Stimulated activated CD4-positive, alpha-beta T cell treated with anti-CD3 and anti-CD28 coated beads, Interleukin-4, amount 100 ng/mL, for 48 hours (primary cell): ENCODE measurements at regions not wholly inside any gene's neighbourhood (a gene's known extent, or its start where the extent isn't known, plus 50 kb on each side); places are given as distances from the start of the nearest gene placed in this dataset.
A peak's percentile ranks its signal among the peaks of the same experiment; 100 is the strongest.
"Not testable (repeated sequence)": the region's sequence is repeated elsewhere in the genome, so short reads cannot be mapped to it uniquely, and the experiment has no call there.

Source experiments
- DNase-seq, 2 donors: peaks; one replicate each; pipeline ENCODE4 v3.0.0-alpha.2; 2020; ENCODE audit warnings: low read depth in 2 of 2

GRCh38 chr11:71101046-71101445 is 151.3 kb downstream of the SHANK2 start:
- DNase-seq = no peak

DNA sequence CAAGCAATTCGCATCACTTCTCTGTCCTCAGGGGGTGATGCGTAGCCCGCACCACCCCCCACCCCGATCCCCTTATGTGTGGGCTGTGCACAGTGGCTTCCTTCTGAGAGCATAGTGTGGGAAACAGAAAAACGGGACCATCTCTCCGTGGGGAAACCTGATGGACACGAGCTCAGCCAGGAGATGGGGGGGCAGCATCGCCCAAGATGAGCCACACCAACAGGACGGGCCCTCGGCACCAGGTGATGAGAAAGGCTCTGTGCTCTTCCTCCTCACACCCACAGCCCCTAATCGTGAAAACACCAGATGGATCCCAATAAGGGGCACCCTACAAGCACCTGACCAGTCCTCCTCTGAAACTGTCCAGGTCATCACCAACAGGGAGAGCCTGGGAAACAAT is 153.6 kb downstream of the SHANK2 start:
- no peak for DNase-seq

GRCh38 chr11:71097506-71098240 is 154.7 kb downstream of the SHANK2 start:
- no peak for DNase-seq

GRCh38 chr11:71096751-71097388 is 155.5 kb downstream of the SHANK2 start:
- no peak for DNase-seq

DNA sequence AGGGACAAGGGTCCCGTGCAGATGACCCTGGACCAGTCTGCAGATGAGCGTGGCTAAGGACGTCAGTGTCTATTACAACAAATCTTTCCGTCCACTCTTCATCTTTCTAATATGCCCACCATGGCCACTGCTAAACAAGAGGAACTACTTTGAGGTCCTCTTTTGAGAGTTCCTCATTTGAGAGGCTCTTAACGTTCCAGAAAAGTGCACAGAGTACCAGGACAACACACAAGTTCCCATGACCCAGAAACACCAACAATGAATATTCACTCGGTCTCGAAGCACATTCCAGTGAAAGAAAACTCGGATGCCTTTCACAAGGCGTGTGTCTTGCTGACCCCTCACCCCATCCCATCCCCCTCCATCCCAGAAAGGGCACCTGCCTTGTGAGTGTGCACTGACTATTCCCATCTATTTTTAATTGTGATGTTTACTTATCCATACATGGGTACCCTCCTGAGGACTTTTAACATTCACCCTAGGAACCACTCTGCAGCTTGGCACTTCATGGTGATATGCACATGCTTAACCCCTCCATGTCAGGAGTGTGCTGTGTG is 157.0 kb downstream of the SHANK2 start:
- DNase-seq = no peak

GRCh38 chr11:71094296-71095077 is 157.9 kb downstream of the SHANK2 start:
- no peak for DNase-seq

- no peak for DNase-seq
These were observed 158.6 kb downstream of the SHANK2 start for GRCh38 chr11:71093783-71094182.

GRCh38 chr11:71091506-71092265 is 160.7 kb downstream of the SHANK2 start:
- DNase-seq = no peak

GRCh38 chr11:71089571-71089970 is 162.8 kb downstream of the SHANK2 start:
- DNase-seq = no peak

GRCh38 chr11:71088314-71089215 is 163.8 kb downstream of the SHANK2 start:
- DNase-seq = not testable (repeated sequence)

- DNase-seq = no peak
These were observed 165.6 kb downstream of the SHANK2 start for GRCh38 chr11:71086687-71087258.

DNA sequence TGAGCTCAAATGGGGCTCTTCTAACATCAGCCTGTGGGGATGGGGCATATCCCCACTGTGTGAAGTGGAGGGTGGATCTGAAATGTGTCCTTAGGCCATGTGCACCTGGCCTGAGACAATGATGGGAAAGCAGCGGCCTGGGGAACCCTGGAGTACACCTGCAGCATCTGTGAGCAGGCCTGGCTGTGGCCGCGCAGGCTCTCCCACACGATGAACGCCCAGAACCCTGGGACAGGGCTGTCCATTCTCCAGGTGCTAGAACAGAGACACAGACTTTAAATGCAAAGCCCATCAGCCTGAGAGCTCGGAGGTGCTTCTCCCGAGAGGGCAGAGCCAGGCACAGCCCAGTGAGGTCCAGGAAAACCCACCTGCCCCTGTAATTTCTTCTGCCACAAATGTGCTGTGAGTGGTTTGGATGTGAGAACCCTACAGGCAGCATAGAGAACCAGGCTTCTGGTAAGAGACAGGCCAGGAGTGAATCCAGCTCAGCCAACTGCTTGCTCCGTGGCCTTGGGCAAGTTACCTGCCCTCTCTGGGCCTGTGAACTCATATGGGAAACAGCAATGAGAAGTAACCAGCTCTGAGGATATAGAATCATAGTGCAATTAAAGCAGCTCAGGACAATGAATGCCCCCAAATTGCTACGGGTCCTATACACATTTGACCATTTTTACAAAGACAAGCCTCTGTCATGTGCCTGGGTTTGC is 167.9 kb downstream of the SHANK2 start:
- DNase-seq = no peak

- no peak for DNase-seq
These were observed 169.3 kb downstream of the SHANK2 start for GRCh38 chr11:71083105-71083504.

- DNase-seq = no peak
These were observed 169.9 kb downstream of the SHANK2 start for GRCh38 chr11:71082454-71082853.

DNA sequence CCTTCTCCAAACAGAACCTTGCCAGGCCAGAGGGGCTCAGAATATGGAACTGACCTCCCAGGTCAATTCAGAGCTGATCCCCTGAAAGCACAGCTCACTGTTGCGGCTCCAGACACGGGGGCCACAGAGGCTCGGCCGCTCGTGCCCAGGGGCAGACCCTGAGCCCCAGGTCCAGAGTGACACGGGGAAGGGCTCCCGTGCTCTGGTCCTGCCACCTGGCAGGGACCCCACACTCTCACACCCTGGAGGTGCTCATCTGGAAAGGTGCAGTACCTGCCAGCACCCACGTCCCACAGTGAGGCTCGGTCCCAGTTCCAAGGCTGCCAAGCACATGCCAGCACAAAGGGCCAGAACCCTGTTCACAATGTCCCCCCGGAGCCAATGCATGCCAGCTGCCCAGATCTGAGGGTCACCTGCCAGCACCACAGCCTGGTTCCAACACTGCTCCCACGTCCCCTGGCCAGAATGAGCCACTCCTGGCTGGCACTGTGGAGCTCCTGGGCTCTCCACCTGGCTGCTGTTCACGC is 170.6 kb downstream of the SHANK2 start:
- DNase-seq = no peak

- DNase-seq = peak; percentile 45 to 53
These were observed 171.9 kb downstream of the SHANK2 start for GRCh38 chr11:71080239-71081097.

GRCh38 chr11:71079795-71080194 is 172.6 kb downstream of the SHANK2 start:
- no peak for DNase-seq

GRCh38 chr11:71078482-71078881 is 173.9 kb downstream of the SHANK2 start:
- no peak for DNase-seq
